ENCODE measurements at regions not wholly inside any gene's neighbourhood (a gene's known extent, or its start where the extent isn't known, plus 50 kb on each side); places are given as distances from the start of the nearest gene placed in this dataset.

DNA sequence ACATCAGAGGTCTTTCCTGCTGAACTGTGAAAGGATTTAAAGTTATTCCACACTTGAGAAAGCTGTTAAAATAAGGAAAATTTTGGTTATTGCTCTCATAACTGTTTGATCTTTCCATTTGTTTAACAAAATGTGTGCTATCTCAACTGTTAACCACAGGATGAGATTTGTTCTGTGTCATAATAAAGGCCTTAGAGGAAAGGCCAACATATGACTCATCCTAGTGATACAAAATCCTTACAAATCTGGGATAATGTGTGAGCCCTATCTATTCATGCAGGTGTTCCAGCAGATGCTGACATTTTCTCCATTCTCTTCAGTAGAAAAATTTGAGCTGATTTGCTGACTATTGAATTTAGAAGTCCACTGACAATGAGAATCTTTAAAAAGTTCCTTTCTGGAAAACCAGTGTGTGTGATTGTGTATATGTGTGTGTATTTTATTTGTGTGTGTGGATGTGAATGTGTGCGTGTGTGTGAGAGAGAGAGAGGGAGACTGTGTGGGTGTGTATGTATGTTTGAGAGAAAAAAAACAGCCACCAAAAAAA lies 1111.9 kb upstream of the GYPC start:
- TF ChIP-seq, protein P1, sequence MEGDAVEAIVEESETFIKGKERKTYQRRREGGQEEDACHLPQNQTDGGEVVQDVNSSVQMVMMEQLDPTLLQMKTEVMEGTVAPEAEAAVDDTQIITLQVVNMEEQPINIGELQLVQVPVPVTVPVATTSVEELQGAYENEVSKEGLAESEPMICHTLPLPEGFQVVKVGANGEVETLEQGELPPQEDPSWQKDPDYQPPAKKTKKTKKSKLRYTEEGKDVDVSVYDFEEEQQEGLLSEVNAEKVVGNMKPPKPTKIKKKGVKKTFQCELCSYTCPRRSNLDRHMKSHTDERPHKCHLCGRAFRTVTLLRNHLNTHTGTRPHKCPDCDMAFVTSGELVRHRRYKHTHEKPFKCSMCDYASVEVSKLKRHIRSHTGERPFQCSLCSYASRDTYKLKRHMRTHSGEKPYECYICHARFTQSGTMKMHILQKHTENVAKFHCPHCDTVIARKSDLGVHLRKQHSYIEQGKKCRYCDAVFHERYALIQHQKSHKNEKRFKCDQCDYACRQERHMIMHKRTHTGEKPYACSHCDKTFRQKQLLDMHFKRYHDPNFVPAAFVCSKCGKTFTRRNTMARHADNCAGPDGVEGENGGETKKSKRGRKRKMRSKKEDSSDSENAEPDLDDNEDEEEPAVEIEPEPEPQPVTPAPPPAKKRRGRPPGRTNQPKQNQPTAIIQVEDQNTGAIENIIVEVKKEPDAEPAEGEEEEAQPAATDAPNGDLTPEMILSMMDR (IDR thresholded peaks at IDR 0.05): no peak
- TF ChIP-seq POLR2AphosphoS5 (IDR thresholded peaks at IDR 0.05) (no peak), POLR2A (IDR thresholded peaks at IDR 0.05) (no peak), EP300 (IDR thresholded peaks at IDR 0.05) (no peak)
